ENCODE measurements at regions not wholly inside any gene's neighbourhood (a gene's known extent, or its start where the extent isn't known, plus 50 kb on each side); places are given as distances from the start of the nearest gene placed in this dataset.

- H3K27ac ChIP-seq (ENCODE audit: low read depth, low read length): no peak overlapping the region
- peaks cover 0 to 2% (median 0%) of the 10 kb centered on the region in 3 donors for H3K36me3 ChIP-seq (ENCODE audit: control insufficient read depth in 3 of 3, insufficient read depth in 3 of 3, low read length in 3 of 3)
- no peaks in the 10 kb centered on the region for H3K9me3 ChIP-seq (ENCODE audit: control insufficient read depth in 3 of 3, low read length in 3 of 3)
- H3K4me3 ChIP-seq (ENCODE audit: low read length in 3 of 3): no peak overlapping the region
- no peak overlapping the region for H3K9ac ChIP-seq (ENCODE audit: low read depth in 1 of 3, low read length in 3 of 3)
- no peaks in the 10 kb centered on the region for H3K27me3 ChIP-seq (ENCODE audit: control insufficient read depth in 3 of 3, insufficient read depth in 3 of 3, low read length in 3 of 3)
- peaks cover 13 to 21% (median 17%) of the 10 kb centered on the region in 3 donors for H3K4me1 ChIP-seq (ENCODE audit: control insufficient read depth in 3 of 3, insufficient read depth in 3 of 3, low read length in 3 of 3)
Observed at GRCh38 chr19:27796073-27796472, 1416.9 kb downstream of the UQCRFS1 start.

GRCh38 chr19:27795369-27795768, 1417.6 kb downstream of the UQCRFS1 start:
- Histone ChIP-seq H3K27me3 (ENCODE audit: control insufficient read depth in 3 of 3, insufficient read depth in 3 of 3, low read length in 3 of 3) (no peaks in the 10 kb centered on the region), H3K4me3 (ENCODE audit: low read length in 3 of 3) (peak overlapping the region in 1 of 3 donors; percentile 100), H3K4me1 (ENCODE audit: control insufficient read depth in 3 of 3, insufficient read depth in 3 of 3, low read length in 3 of 3) (peaks cover 13 to 21% (median 17%) of the 10 kb centered on the region in 3 donors)

GRCh38 chr19:27794494-27795042, 1418.4 kb downstream of the UQCRFS1 start:
- Histone ChIP-seq H3K36me3 (ENCODE audit: control insufficient read depth in 3 of 3, insufficient read depth in 3 of 3, low read length in 3 of 3) (peaks cover 0 to 2% (median 0%) of the 10 kb centered on the region in 3 donors), H3K27ac (ENCODE audit: low read depth, low read length) (peak overlapping the region; percentile 93), H3K9me3 (ENCODE audit: control insufficient read depth in 3 of 3, low read length in 3 of 3) (no peaks in the 10 kb centered on the region), H3K9ac (ENCODE audit: low read depth in 1 of 3, low read length in 3 of 3) (peak overlapping the region; percentile 76 to 96 (median 94)), H3K4me1 (ENCODE audit: control insufficient read depth in 3 of 3, insufficient read depth in 3 of 3, low read length in 3 of 3) (peaks cover 13 to 21% (median 17%) of the 10 kb centered on the region in 3 donors), H3K27me3 (ENCODE audit: control insufficient read depth in 3 of 3, insufficient read depth in 3 of 3, low read length in 3 of 3) (no peaks in the 10 kb centered on the region), H3K4me3 (ENCODE audit: low read length in 3 of 3) (peak overlapping the region; percentile 87 to 100 (median 99))

More at GRCh38 chr19:27795369-27795768, 1417.6 kb downstream of the UQCRFS1 start:
- Histone ChIP-seq H3K9ac (ENCODE audit: low read depth in 1 of 3, low read length in 3 of 3) (peak overlapping the region in 1 of 3 donors; percentile 76), H3K36me3 (ENCODE audit: control insufficient read depth in 3 of 3, insufficient read depth in 3 of 3, low read length in 3 of 3) (peaks cover 0 to 2% (median 0%) of the 10 kb centered on the region in 3 donors), H3K27ac (ENCODE audit: low read depth, low read length) (no peak overlapping the region), H3K9me3 (ENCODE audit: control insufficient read depth in 3 of 3, low read length in 3 of 3) (no peaks in the 10 kb centered on the region)

- H3K36me3 ChIP-seq (ENCODE audit: control insufficient read depth in 3 of 3, insufficient read depth in 3 of 3, low read length in 3 of 3): peaks cover 0 to 2% (median 0%) of the 10 kb centered on the region in 3 donors
- H3K9me3 ChIP-seq (ENCODE audit: control insufficient read depth in 3 of 3, low read length in 3 of 3): no peaks in the 10 kb centered on the region
- peak overlapping the region; percentile 87 to 100 (median 99) for H3K4me3 ChIP-seq (ENCODE audit: low read length in 3 of 3)
- H3K9ac ChIP-seq (ENCODE audit: low read depth in 1 of 3, low read length in 3 of 3): peak overlapping the region; percentile 76 to 96 (median 94)
- no peaks in the 10 kb centered on the region for H3K27me3 ChIP-seq (ENCODE audit: control insufficient read depth in 3 of 3, insufficient read depth in 3 of 3, low read length in 3 of 3)
- peak overlapping the region; percentile 93 for H3K27ac ChIP-seq (ENCODE audit: low read depth, low read length)
- H3K4me1 ChIP-seq (ENCODE audit: control insufficient read depth in 3 of 3, insufficient read depth in 3 of 3, low read length in 3 of 3): peaks cover 13 to 21% (median 17%) of the 10 kb centered on the region in 3 donors
Observed at GRCh38 chr19:27793644-27794493, 1419.1 kb downstream of the UQCRFS1 start.

GRCh38 chr19:27793128-27793643, 1419.8 kb downstream of the UQCRFS1 start:
- peak overlapping the region; percentile 93 for H3K27ac ChIP-seq (ENCODE audit: low read depth, low read length)
- H3K9ac ChIP-seq (ENCODE audit: low read depth in 1 of 3, low read length in 3 of 3): peak overlapping the region; percentile 76 to 96 (median 94)
- peaks cover 0 to 2% (median 0%) of the 10 kb centered on the region in 3 donors for H3K36me3 ChIP-seq (ENCODE audit: control insufficient read depth in 3 of 3, insufficient read depth in 3 of 3, low read length in 3 of 3)
- H3K4me1 ChIP-seq (ENCODE audit: control insufficient read depth in 3 of 3, insufficient read depth in 3 of 3, low read length in 3 of 3): peaks cover 13 to 21% (median 17%) of the 10 kb centered on the region in 3 donors
- H3K9me3 ChIP-seq (ENCODE audit: control insufficient read depth in 3 of 3, low read length in 3 of 3): no peaks in the 10 kb centered on the region
- peak overlapping the region; percentile 87 to 100 (median 99) for H3K4me3 ChIP-seq (ENCODE audit: low read length in 3 of 3)
- no peaks in the 10 kb centered on the region for H3K27me3 ChIP-seq (ENCODE audit: control insufficient read depth in 3 of 3, insufficient read depth in 3 of 3, low read length in 3 of 3)

GRCh38 chr19:27792576-27793127, 1420.3 kb downstream of the UQCRFS1 start:
- H3K9me3 ChIP-seq (ENCODE audit: control insufficient read depth in 3 of 3, low read length in 3 of 3): no peaks in the 10 kb centered on the region
- H3K4me1 ChIP-seq (ENCODE audit: control insufficient read depth in 3 of 3, insufficient read depth in 3 of 3, low read length in 3 of 3): peaks cover 13 to 21% (median 17%) of the 10 kb centered on the region in 3 donors
- H3K27me3 ChIP-seq (ENCODE audit: control insufficient read depth in 3 of 3, insufficient read depth in 3 of 3, low read length in 3 of 3): no peaks in the 10 kb centered on the region
- H3K27ac ChIP-seq (ENCODE audit: low read depth, low read length): peak overlapping the region; percentile 93
- no peaks in the 10 kb centered on the region for H3K36me3 ChIP-seq (ENCODE audit: control insufficient read depth in 3 of 3, insufficient read depth in 3 of 3, low read length in 3 of 3)
- H3K4me3 ChIP-seq (ENCODE audit: low read length in 3 of 3): peak overlapping the region; percentile 87 to 100 (median 99)
- H3K9ac ChIP-seq (ENCODE audit: low read depth in 1 of 3, low read length in 3 of 3): peak overlapping the region; percentile 76 to 96 (median 94)

- Histone ChIP-seq H3K27me3 (ENCODE audit: control insufficient read depth in 3 of 3, insufficient read depth in 3 of 3, low read length in 3 of 3) (no peaks in the 10 kb centered on the region), H3K9me3 (ENCODE audit: control insufficient read depth in 3 of 3, low read length in 3 of 3) (no peaks in the 10 kb centered on the region), H3K9ac (ENCODE audit: low read depth in 1 of 3, low read length in 3 of 3) (no peak overlapping the region), H3K4me3 (ENCODE audit: low read length in 3 of 3) (no peak overlapping the region), H3K4me1 (ENCODE audit: control insufficient read depth in 3 of 3, insufficient read depth in 3 of 3, low read length in 3 of 3) (no peaks in the 10 kb centered on the region), H3K36me3 (ENCODE audit: control insufficient read depth in 3 of 3, insufficient read depth in 3 of 3, low read length in 3 of 3) (peaks cover 0 to under 1% (median under 1%) of the 10 kb centered on the region in 3 donors), H3K27ac (ENCODE audit: low read depth, low read length) (no peak overlapping the region)
Observed at GRCh38 chr19:27780367-27781075, 1432.4 kb downstream of the UQCRFS1 start.

- Histone ChIP-seq H3K9ac (ENCODE audit: low read depth in 1 of 3, low read length in 3 of 3) (no peak overlapping the region), H3K27ac (ENCODE audit: low read depth, low read length) (no peak overlapping the region), H3K4me1 (ENCODE audit: control insufficient read depth in 3 of 3, insufficient read depth in 3 of 3, low read length in 3 of 3) (no peaks in the 10 kb centered on the region), H3K9me3 (ENCODE audit: control insufficient read depth in 3 of 3, low read length in 3 of 3) (no peaks in the 10 kb centered on the region), H3K27me3 (ENCODE audit: control insufficient read depth in 3 of 3, insufficient read depth in 3 of 3, low read length in 3 of 3) (no peaks in the 10 kb centered on the region), H3K4me3 (ENCODE audit: low read length in 3 of 3) (no peak overlapping the region), H3K36me3 (ENCODE audit: control insufficient read depth in 3 of 3, insufficient read depth in 3 of 3, low read length in 3 of 3) (peaks cover 0 to 3% (median 2%) of the 10 kb centered on the region in 3 donors)
Observed at GRCh38 chr19:27779954-27780353, 1433.0 kb downstream of the UQCRFS1 start.

- peaks cover 0 to 6% (median 3%) of the 10 kb centered on the region in 3 donors for H3K9me3 ChIP-seq (ENCODE audit: control insufficient read depth in 3 of 3, low read length in 3 of 3)
- H3K4me1 ChIP-seq (ENCODE audit: control insufficient read depth in 3 of 3, insufficient read depth in 3 of 3, low read length in 3 of 3): no peaks in the 10 kb centered on the region
- H3K27me3 ChIP-seq (ENCODE audit: control insufficient read depth in 3 of 3, insufficient read depth in 3 of 3, low read length in 3 of 3): no peaks in the 10 kb centered on the region
- peaks cover 9 to 18% (median 17%) of the 10 kb centered on the region in 3 donors for H3K36me3 ChIP-seq (ENCODE audit: control insufficient read depth in 3 of 3, insufficient read depth in 3 of 3, low read length in 3 of 3)
- no peak overlapping the region for H3K4me3 ChIP-seq (ENCODE audit: low read length in 3 of 3)
- no peak overlapping the region for H3K27ac ChIP-seq (ENCODE audit: low read depth, low read length)
- H3K9ac ChIP-seq (ENCODE audit: low read depth in 1 of 3, low read length in 3 of 3): no peak overlapping the region
Observed at GRCh38 chr19:27777726-27778125, 1435.2 kb downstream of the UQCRFS1 start.
